ENCODE measurements at regions not wholly inside any gene's neighbourhood (a gene's known extent, or its start where the extent isn't known, plus 50 kb on each side); places are given as distances from the start of the nearest gene placed in this dataset.

GRCh38 chr3:99240700-99241099 is 339.2 kb upstream of the DCBLD2 start:
- in situ Hi-C loops (cut with HindIII; ENCODE audit: low pct_ligation_motif_present, low sequenced_read_pairs): no loop called here
- TF ChIP-seq CTCF (IDR thresholded peaks at IDR 0.05; ENCODE audit: low read depth, low read length, missing control alignments): no peak
- Histone ChIP-seq H3K27me3 (replicated peaks) (no peaks in the 10 kb centered on the region), H3K4me3 (ENCODE audit: low read depth, low read length) (no peak overlapping the region), H3K27ac (no peak overlapping the region), H3K36me3 (replicated peaks) (no peaks in the 10 kb centered on the region)
- DNase-seq: peak; percentile 9

GRCh38 chr3:99236576-99236975 is 335.1 kb upstream of the DCBLD2 start:
- Histone ChIP-seq H3K27me3 (replicated peaks) (no peaks in the 10 kb centered on the region), H3K36me3 (replicated peaks) (no peaks in the 10 kb centered on the region), H3K4me3 (ENCODE audit: low read depth, low read length) (no peak overlapping the region), H3K27ac (no peak overlapping the region)
- no peak for DNase-seq
- TF ChIP-seq CTCF (IDR thresholded peaks at IDR 0.05; ENCODE audit: low read depth, low read length, missing control alignments): no peak
- in situ Hi-C loops (cut with HindIII; ENCODE audit: low pct_ligation_motif_present, low sequenced_read_pairs): no loop called here

GRCh38 chr3:99232696-99233095 is 331.2 kb upstream of the DCBLD2 start:
- in situ Hi-C loops (cut with HindIII; ENCODE audit: low pct_ligation_motif_present, low sequenced_read_pairs): no loop called here

GRCh38 chr3:99218468-99218867 is 317.0 kb upstream of the DCBLD2 start:
- in situ Hi-C loops (cut with HindIII; ENCODE audit: low pct_ligation_motif_present, low sequenced_read_pairs): no loop called here
- H3K36me3 ChIP-seq (replicated peaks): no peaks in the 10 kb centered on the region

More at GRCh38 chr3:99232696-99233095, 331.2 kb upstream of the DCBLD2 start:
- H3K36me3 ChIP-seq (replicated peaks): no peaks in the 10 kb centered on the region
- no peak overlapping the region for H3K4me3 ChIP-seq (ENCODE audit: low read depth, low read length)
- no peak for DNase-seq
- no peak for TF ChIP-seq CTCF (IDR thresholded peaks at IDR 0.05; ENCODE audit: low read depth, low read length, missing control alignments)
- H3K27ac ChIP-seq: no peak overlapping the region
- H3K27me3 ChIP-seq (replicated peaks): no peaks in the 10 kb centered on the region

GRCh38 chr3:99212969-99213368 is 311.5 kb upstream of the DCBLD2 start:
- no peak for DNase-seq
- H3K36me3 ChIP-seq (replicated peaks): no peaks in the 10 kb centered on the region
- no peaks in the 10 kb centered on the region for H3K27me3 ChIP-seq (replicated peaks)
- no peak overlapping the region for H3K27ac ChIP-seq
- H3K4me3 ChIP-seq (ENCODE audit: low read depth, low read length): no peak overlapping the region
- in situ Hi-C loops (cut with HindIII; ENCODE audit: low pct_ligation_motif_present, low sequenced_read_pairs): no loop called here
- TF ChIP-seq CTCF (IDR thresholded peaks at IDR 0.05; ENCODE audit: low read depth, low read length, missing control alignments): no peak

More at GRCh38 chr3:99218468-99218867, 317.0 kb upstream of the DCBLD2 start:
- Histone ChIP-seq H3K4me3 (ENCODE audit: low read depth, low read length) (no peak overlapping the region), H3K27me3 (replicated peaks) (no peaks in the 10 kb centered on the region), H3K27ac (no peak overlapping the region)
- DNase-seq: no peak
- no peak for TF ChIP-seq CTCF (IDR thresholded peaks at IDR 0.05; ENCODE audit: low read depth, low read length, missing control alignments)

GRCh38 chr3:99211309-99211708 is 309.8 kb upstream of the DCBLD2 start:
- no peak overlapping the region for H3K27ac ChIP-seq
- no peak for DNase-seq
- no peak overlapping the region for H3K4me3 ChIP-seq (ENCODE audit: low read depth, low read length)
- in situ Hi-C loops (cut with HindIII; ENCODE audit: low pct_ligation_motif_present, low sequenced_read_pairs): no loop called here
- no peaks in the 10 kb centered on the region for H3K27me3 ChIP-seq (replicated peaks)
- no peak for TF ChIP-seq CTCF (IDR thresholded peaks at IDR 0.05; ENCODE audit: low read depth, low read length, missing control alignments)
- H3K36me3 ChIP-seq (replicated peaks): no peaks in the 10 kb centered on the region
